ENCODE measurements at regions not wholly inside any gene's neighbourhood (a gene's known extent, or its start where the extent isn't known, plus 50 kb on each side); places are given as distances from the start of the nearest gene placed in this dataset.

DNA sequence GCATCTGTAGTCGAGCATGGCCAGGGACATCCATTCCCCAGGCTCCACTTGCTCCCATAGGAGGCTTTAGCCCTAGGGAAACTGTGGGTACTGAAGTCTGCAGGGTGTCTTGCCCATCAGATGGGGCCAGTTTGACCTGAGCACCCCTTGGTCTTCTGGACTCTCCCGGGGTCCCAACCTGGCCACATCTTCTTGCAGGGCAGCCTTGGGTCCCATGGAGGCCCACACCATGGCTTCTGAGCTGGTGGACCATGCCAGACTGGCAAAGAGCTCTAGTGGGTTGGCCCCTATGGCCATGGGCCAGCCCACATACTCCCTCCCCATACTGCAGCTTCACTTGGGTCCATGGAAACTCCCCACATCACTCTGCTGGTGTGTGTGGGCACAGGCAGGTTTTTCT lies 154.4 kb upstream of the PRLR start:
- no peak for TF ChIP-seq POLR2A (IDR thresholded peaks at IDR 0.05; ENCODE audit: low read depth, low read length)
- TF ChIP-seq TAF1 (IDR thresholded peaks at IDR 0.05; ENCODE audit: low read depth, low read length), result no peak

Measured in GM12891 (cell line).